HCT116 (cell line): ENCODE measurements at regions not wholly inside any gene's neighbourhood (a gene's known extent, or its start where the extent isn't known, plus 50 kb on each side); places are given as distances from the start of the nearest gene placed in this dataset.

ENCODE experiments used
- ATAC-seq: fragments of 200-7000 bp; cut with Tn5 transposase; 2 replicates; pipeline ENCODE4 v1.9.1; 2020; ENCODE audit warnings: mild to moderate bottlenecking, moderate library complexity
- BruUV-seq: library from RNA; stranded (reverse); fragments of 400-500 nt; replicated peaks from 2 replicates; lab custom pipeline; 2021; lab: Mats Ljungman, UMichigan
- CTCF ChIA-PET: fragments of 300-600 bp; sonication (Branson Sonifier 250); formaldehyde crosslinking; loops from one replicate; lab custom pipeline; 2021; ENCODE audit warnings: antibody characterized with exemption; lab: Charles Lee
- POLR2A ChIA-PET: fragments of 300-600, 350-600 bp; sonication (Branson Sonifier 250); formaldehyde crosslinking; loops from one replicate; lab custom pipeline; 2021; ENCODE audit warnings: antibody characterized with exemption; lab: Charles Lee
- RAD21 ChIA-PET, 2 experiments: fragments of 300-600 bp; sonication (Branson Sonifier 250); formaldehyde crosslinking; loops; one replicate each; lab custom pipeline; 2023; ENCODE audit warnings: low total read pairs in 2 of 2; ENCODE audit not compliant: uncharacterized antibody in 2 of 2, unreplicated experiment in 2 of 2, low non-redundant PET in 1 of 2; lab: Charles Lee
- DNase-seq: peaks from one replicate; pipeline ENCODE4 v3.0.0-alpha.2; 2010; ENCODE audit warnings: low read depth, low spot score
- H2AFZ ChIP-seq: fragments of 200-600 bp; shearing (Covaris generic), sonication (generic); 2 replicates; pipeline ENCODE4 v1.6.1; 2017; ENCODE audit warnings: low read depth, mixed run types, mixed read lengths, antibody characterized with exemption, low read length; ENCODE audit not compliant: poor library complexity, severe bottlenecking
- H3K27ac ChIP-seq: 2 replicates; pipeline ENCODE4 v1.5.1; 2012; ENCODE audit warnings: low read depth, low read length
- H3K27me3 ChIP-seq: fragments of 200-600 bp; sonication (generic); 2 replicates; pipeline ENCODE4 v1.6.1; 2016; ENCODE audit warnings: mixed run types, low read length, mixed read lengths; ENCODE audit not compliant: insufficient read depth
- H3K36me3 ChIP-seq, 2 experiments: fragments of 200-500 bp in 1 of 2; fragments of 200-600 bp in 1 of 2; sonication (Bioruptor generic) in 1 of 2; sonication (generic) in 1 of 2; 2 replicates each; pipeline versions ENCODE4 v1.5.1 to v1.6.1; 2014 to 2016; ENCODE audit warnings: low read length in 2 of 2, inconsistent platforms in 1 of 2, mixed read lengths in 1 of 2, mixed run types in 1 of 2; ENCODE audit not compliant: insufficient read depth in 2 of 2, control insufficient read depth in 1 of 2
- H3K4me1 ChIP-seq, 2 experiments: fragments of 200-600 bp in 1 of 2; sonication (generic) in 1 of 2; 2 replicates each; pipeline versions ENCODE4 v1.5.1 to v1.6.1; 2012 to 2017; ENCODE audit warnings: low read length in 2 of 2, inconsistent platforms in 1 of 2, mild to moderate bottlenecking in 1 of 2, mixed read lengths in 1 of 2, mixed run types in 1 of 2, moderate library complexity in 1 of 2; ENCODE audit not compliant: insufficient read depth in 2 of 2, control insufficient read depth in 1 of 2
- H3K4me2 ChIP-seq: fragments of 200-600 bp; sonication (generic); 2 replicates; pipeline ENCODE4 v1.6.1; 2017; ENCODE audit warnings: mixed run types, low read length, mixed read lengths
- H3K4me3 ChIP-seq, 2 experiments: fragments of 200-600 bp in 1 of 2; sonication (generic) in 1 of 2; replicated peaks in 1 of 2; 2 replicates each; pipeline ENCODE4 v1.5.1; 2011 to 2016; ENCODE audit warnings: low read length in 2 of 2, control low read depth in 1 of 2, low read depth in 1 of 2, mild to moderate bottlenecking in 1 of 2, mixed read lengths in 1 of 2, mixed run types in 1 of 2
- H3K79me2 ChIP-seq: fragments of 200-600 bp; sonication (generic); 2 replicates; pipeline ENCODE4 v1.6.1; 2017; ENCODE audit warnings: mild to moderate bottlenecking, mixed run types, low read length, moderate library complexity, mixed read lengths; ENCODE audit not compliant: insufficient read depth
- H3K9ac ChIP-seq: fragments of 200-600 bp; sonication (generic); 2 replicates; pipeline ENCODE4 v1.6.1; 2016; ENCODE audit warnings: low read length, mixed read lengths
- H3K9me2 ChIP-seq: fragments of 200-600 bp; sonication (generic), shearing (Covaris generic); 2 replicates; pipeline ENCODE4 v1.6.1; 2017; ENCODE audit warnings: mixed run types, mild to moderate bottlenecking, moderate library complexity; ENCODE audit not compliant: insufficient read depth
- H3K9me3 ChIP-seq, 2 experiments: fragments of 200-500 bp in 1 of 2; fragments of 200-600 bp in 1 of 2; sonication (Bioruptor generic) in 1 of 2; sonication (generic) in 1 of 2; 2 replicates each; pipeline ENCODE4 v1.6.1; 2014 to 2017; ENCODE audit warnings: low read length in 2 of 2, mixed read lengths in 2 of 2, inconsistent platforms in 1 of 2, low read depth in 1 of 2, mild to moderate bottlenecking in 1 of 2, mixed run types in 1 of 2, moderate library complexity in 1 of 2; ENCODE audit not compliant: control insufficient read depth in 1 of 2, insufficient read depth in 1 of 2
- H4K20me1 ChIP-seq: fragments of 200-600 bp; sonication (generic), shearing (Covaris generic); 2 replicates; pipeline ENCODE4 v1.6.1; 2017; ENCODE audit warnings: mixed run types, mild to moderate bottlenecking, moderate library complexity; ENCODE audit not compliant: insufficient read depth
- CBX3 ChIP-seq: IDR thresholded peaks from 2 replicates; pipeline ENCODE4 v1.6.1; 2012; ENCODE audit warnings: low read depth
- EZH2 ChIP-seq: fragments of 200-600 bp; sonication (generic); IDR thresholded peaks from 2 replicates; pipeline ENCODE4 v1.6.1; 2017; ENCODE audit warnings: antibody characterized with exemption, mixed run types
- EZH2phosphoT487 ChIP-seq: fragments of 200-600 bp; IDR thresholded peaks from 2 replicates; pipeline ENCODE4 v1.6.1; 2018; ENCODE audit warnings: antibody characterized with exemption, borderline replicate concordance
- MAX ChIP-seq: IDR thresholded peaks from 2 replicates; pipeline ENCODE4 v1.6.1; 2012
- POLR2AphosphoS5 ChIP-seq: IDR thresholded peaks from 2 replicates; pipeline ENCODE4 v1.6.1; 2011; ENCODE audit warnings: mild to moderate bottlenecking, low read depth, low read length, moderate library complexity
- RAD21 ChIP-seq: IDR thresholded peaks from 2 replicates; pipeline ENCODE4 v1.6.1; 2012; ENCODE audit warnings: low read depth, mild to moderate bottlenecking
- REST ChIP-seq: IDR thresholded peaks from 2 replicates; pipeline ENCODE4 v1.6.1; 2012; ENCODE audit warnings: low read depth
- SIN3A ChIP-seq: IDR thresholded peaks from 2 replicates; pipeline ENCODE4 v1.6.1; 2012; ENCODE audit warnings: low read depth
- SRF ChIP-seq: IDR thresholded peaks from 2 replicates; pipeline ENCODE4 v1.6.1; 2012; ENCODE audit warnings: low read depth
- TCF7L2 ChIP-seq: IDR thresholded peaks from 2 replicates; pipeline ENCODE4 v1.7.0; 2011; ENCODE audit warnings: borderline replicate concordance, inconsistent platforms; ENCODE audit not compliant: insufficient read depth, insufficient read length; ENCODE audit errors: extremely low read depth
- YY1 ChIP-seq: IDR thresholded peaks from 2 replicates; pipeline ENCODE4 v1.6.1; 2011; ENCODE audit warnings: low read length, low read depth, moderate library complexity, mild to moderate bottlenecking; ENCODE audit not compliant: insufficient replicate concordance; ENCODE audit errors: extremely low read depth
- intact Hi-C: fragments of 100-400 bp; cut with micrococcal nuclease; formaldehyde crosslinking; loops from 2 replicates; pipeline ENCODE4 v1.10.0; 2022
- TF ChIP-seq, protein P1 (sequence below): IDR thresholded peaks from 2 replicates; pipeline ENCODE4 v1.6.1; 2011; ENCODE audit warnings: mild to moderate bottlenecking, low read length, moderate library complexity; ENCODE audit not compliant: insufficient replicate concordance; ENCODE audit errors: extremely low read depth
- TF ChIP-seq, protein P2 (sequence below), 3 experiments: fragments of 200-600 bp in 1 of 3; sonication (generic) in 1 of 3; IDR thresholded peaks in 2 of 3; conservative IDR thresholded peaks in 1 of 3; 2 replicates each; pipeline ENCODE4 v1.5.1; 2012 to 2017; ENCODE audit warnings: low read depth in 2 of 3, low read length in 2 of 3, antibody characterized with exemption in 1 of 3, borderline replicate concordance in 1 of 3, control low read depth in 1 of 3, mild to moderate bottlenecking in 1 of 3, mixed read lengths in 1 of 3, mixed run types in 1 of 3, moderate library complexity in 1 of 3; ENCODE audit not compliant: insufficient read depth in 1 of 3

DNA sequence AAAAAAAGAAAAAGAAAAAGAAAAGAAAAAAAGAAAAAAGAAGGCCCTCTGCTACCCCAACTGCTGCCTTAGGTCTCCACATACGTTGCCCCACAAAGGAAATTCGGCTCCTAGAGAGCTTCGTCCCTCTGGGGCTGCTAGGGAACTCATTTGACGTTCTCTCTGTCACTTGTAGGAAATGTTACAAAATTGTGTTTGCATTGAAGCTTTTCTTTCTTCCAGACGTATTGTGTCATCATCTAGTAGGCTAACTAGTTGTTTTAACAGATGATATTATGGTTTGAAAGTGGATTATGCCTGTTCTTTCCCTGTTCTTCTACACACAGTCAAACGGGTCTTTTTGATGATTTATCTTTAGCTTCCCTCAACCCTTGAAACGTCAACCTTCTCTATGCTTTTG is 125.3 kb downstream of the BDH1 start:
- H3K4me1 ChIP-seq = peaks cover 3 to 15% of the 10 kb centered on the region in 2 experiments; a peak in 3 of 4 replicates
- BruUV-seq = no TSS peak
- H3K27me3 ChIP-seq = no peaks in the 10 kb centered on the region
- no peaks in the 10 kb centered on the region for H3K9me2 ChIP-seq
- RAD21 ChIA-PET = no interaction called here
- no peak overlapping the region for H3K4me3 ChIP-seq
- POLR2A ChIA-PET = no interaction called here
- H3K79me2 ChIP-seq = no peaks in the 10 kb centered on the region
- no peaks in the 10 kb centered on the region for H4K20me1 ChIP-seq
- no peaks in the 10 kb centered on the region for H3K36me3 ChIP-seq
- no peaks in the 10 kb centered on the region for H3K9me3 ChIP-seq
- no peak overlapping the region for H3K27ac ChIP-seq
- H3K4me2 ChIP-seq = no peak overlapping the region
- intact Hi-C loops = no loop called here
- no peak for ATAC-seq
- H2AFZ ChIP-seq = no peak overlapping the region
- H3K9ac ChIP-seq = no peak overlapping the region
- CTCF ChIA-PET = no interaction called here
- DNase-seq = no peak
- TF ChIP-seq EZH2phosphoT487 = no peak
- no peak for TF ChIP-seq RAD21
- no peak for TF ChIP-seq SIN3A
- TF ChIP-seq YY1 = no peak
- no peak for TF ChIP-seq EZH2
- TF ChIP-seq SRF = no peak
- TF ChIP-seq TCF7L2 = no peak
- TF ChIP-seq, protein P1, sequence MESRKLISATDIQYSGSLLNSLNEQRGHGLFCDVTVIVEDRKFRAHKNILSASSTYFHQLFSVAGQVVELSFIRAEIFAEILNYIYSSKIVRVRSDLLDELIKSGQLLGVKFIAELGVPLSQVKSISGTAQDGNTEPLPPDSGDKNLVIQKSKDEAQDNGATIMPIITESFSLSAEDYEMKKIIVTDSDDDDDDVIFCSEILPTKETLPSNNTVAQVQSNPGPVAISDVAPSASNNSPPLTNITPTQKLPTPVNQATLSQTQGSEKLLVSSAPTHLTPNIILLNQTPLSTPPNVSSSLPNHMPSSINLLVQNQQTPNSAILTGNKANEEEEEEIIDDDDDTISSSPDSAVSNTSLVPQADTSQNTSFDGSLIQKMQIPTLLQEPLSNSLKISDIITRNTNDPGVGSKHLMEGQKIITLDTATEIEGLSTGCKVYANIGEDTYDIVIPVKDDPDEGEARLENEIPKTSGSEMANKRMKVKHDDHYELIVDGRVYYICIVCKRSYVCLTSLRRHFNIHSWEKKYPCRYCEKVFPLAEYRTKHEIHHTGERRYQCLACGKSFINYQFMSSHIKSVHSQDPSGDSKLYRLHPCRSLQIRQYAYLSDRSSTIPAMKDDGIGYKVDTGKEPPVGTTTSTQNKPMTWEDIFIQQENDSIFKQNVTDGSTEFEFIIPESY = no peak
- TF ChIP-seq MAX = no peak
- TF ChIP-seq CBX3 = no peak
- no peak for TF ChIP-seq REST
- TF ChIP-seq, protein P2, sequence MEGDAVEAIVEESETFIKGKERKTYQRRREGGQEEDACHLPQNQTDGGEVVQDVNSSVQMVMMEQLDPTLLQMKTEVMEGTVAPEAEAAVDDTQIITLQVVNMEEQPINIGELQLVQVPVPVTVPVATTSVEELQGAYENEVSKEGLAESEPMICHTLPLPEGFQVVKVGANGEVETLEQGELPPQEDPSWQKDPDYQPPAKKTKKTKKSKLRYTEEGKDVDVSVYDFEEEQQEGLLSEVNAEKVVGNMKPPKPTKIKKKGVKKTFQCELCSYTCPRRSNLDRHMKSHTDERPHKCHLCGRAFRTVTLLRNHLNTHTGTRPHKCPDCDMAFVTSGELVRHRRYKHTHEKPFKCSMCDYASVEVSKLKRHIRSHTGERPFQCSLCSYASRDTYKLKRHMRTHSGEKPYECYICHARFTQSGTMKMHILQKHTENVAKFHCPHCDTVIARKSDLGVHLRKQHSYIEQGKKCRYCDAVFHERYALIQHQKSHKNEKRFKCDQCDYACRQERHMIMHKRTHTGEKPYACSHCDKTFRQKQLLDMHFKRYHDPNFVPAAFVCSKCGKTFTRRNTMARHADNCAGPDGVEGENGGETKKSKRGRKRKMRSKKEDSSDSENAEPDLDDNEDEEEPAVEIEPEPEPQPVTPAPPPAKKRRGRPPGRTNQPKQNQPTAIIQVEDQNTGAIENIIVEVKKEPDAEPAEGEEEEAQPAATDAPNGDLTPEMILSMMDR (IDR thresholded peaks at IDR 0.05 in 2 of 3, conservative IDR thresholded peaks at IDR 0.05 in 1 of 3; ENCODE audit: borderline replicate concordance in 1 of 3, insufficient read depth in 1 of 3, low read depth in 2 of 3, low read length in 2 of 3) = no peak
- TF ChIP-seq POLR2AphosphoS5 = no peak
